ENCODE measurements at regions not wholly inside any gene's neighbourhood (a gene's known extent, or its start where the extent isn't known, plus 50 kb on each side); places are given as distances from the start of the nearest gene placed in this dataset.

DNA sequence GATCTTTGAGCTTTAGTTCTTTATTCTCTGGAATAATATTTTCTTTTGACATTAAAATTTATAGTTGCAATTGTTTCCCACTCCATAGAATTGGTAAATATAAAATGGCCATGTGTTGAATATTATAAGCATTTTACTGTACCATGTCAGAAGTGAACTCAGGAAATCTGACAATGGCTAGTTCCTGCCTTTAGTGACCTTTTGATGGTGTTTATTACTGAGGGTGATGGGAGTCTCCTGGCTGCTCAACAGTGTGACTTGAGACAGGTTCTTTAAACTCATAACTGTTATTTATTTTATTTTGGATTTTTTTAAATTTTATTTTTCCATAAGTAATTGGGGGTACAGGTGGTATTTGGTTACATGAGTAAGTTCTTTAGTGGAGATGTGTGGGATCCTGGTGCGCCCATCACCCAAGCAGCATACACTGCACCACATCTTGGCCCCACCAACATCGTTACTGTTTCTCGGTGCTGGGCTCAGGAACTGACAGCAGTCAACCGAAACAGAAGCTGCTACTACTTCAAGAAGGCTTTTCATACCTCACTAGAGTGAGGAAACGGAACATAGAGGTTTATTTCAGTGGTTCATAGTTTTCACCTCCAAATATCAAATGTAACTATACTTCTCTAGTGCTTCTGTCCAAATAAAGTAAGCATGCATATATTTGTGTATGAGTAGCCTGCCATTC is 90.4 kb downstream of the PLEKHG1 start:
- DNase-seq: no peak
- 82 to 93% methylated on average over 5 of the region's 5 CpGs for WGBS, 2 donors
- TF ChIP-seq, protein P1, sequence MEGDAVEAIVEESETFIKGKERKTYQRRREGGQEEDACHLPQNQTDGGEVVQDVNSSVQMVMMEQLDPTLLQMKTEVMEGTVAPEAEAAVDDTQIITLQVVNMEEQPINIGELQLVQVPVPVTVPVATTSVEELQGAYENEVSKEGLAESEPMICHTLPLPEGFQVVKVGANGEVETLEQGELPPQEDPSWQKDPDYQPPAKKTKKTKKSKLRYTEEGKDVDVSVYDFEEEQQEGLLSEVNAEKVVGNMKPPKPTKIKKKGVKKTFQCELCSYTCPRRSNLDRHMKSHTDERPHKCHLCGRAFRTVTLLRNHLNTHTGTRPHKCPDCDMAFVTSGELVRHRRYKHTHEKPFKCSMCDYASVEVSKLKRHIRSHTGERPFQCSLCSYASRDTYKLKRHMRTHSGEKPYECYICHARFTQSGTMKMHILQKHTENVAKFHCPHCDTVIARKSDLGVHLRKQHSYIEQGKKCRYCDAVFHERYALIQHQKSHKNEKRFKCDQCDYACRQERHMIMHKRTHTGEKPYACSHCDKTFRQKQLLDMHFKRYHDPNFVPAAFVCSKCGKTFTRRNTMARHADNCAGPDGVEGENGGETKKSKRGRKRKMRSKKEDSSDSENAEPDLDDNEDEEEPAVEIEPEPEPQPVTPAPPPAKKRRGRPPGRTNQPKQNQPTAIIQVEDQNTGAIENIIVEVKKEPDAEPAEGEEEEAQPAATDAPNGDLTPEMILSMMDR (IDR thresholded peaks at IDR 0.05): no peak
- no peak for TF ChIP-seq POLR2A (IDR thresholded peaks at IDR 0.05)
- no peaks in the 10 kb centered on the region for H3K9me3 ChIP-seq
- H3K4me3 ChIP-seq: no peak overlapping the region
- intact Hi-C loops (cut with DNase I; ENCODE audit: low total_unique reads): no loop called here
- no peaks in the 10 kb centered on the region for H3K27me3 ChIP-seq
- H3K27ac ChIP-seq: peak overlapping the region in 1 of 2 donors; percentile 3
- peaks cover 9% of the 10 kb centered on the region for H3K4me1 ChIP-seq
- H3K36me3 ChIP-seq (ENCODE audit: low read depth, missing control alignments): no peaks in the 10 kb centered on the region

DNA sequence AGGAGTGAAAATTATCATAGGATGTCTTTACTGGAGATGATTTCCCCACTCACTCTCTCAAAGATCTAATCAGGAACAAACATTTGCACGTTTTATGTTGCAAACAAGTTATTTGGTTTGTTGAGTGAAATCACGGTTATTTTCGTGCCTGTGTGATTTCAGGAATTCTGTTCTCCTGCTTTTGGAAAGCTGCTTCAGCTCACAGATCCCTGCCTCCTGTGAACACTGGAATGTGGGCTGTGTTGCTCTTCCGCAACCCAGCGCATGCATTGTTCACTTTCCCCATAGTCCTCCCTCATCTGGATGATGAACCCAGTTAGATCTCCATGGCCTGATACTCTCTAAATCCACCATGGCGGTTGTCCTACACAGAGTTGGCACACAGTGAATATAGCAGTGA is 91.0 kb downstream of the PLEKHG1 start:
- Histone ChIP-seq H3K4me1 (peaks cover 9% of the 10 kb centered on the region), H3K36me3 (ENCODE audit: low read depth, missing control alignments) (no peaks in the 10 kb centered on the region), H3K27me3 (no peaks in the 10 kb centered on the region), H3K4me3 (no peak overlapping the region), H3K9me3 (no peaks in the 10 kb centered on the region), H3K27ac (peak overlapping the region in 1 of 2 donors; percentile 3)
- intact Hi-C loops (cut with DNase I; ENCODE audit: low total_unique reads): no loop called here
- TF ChIP-seq, protein P1 (IDR thresholded peaks at IDR 0.05): no peak
- TF ChIP-seq POLR2A (IDR thresholded peaks at IDR 0.05): no peak
- WGBS, 2 donors: 73 to 86% methylated on average over 6 of the region's 6 CpGs
- DNase-seq: no peak

DNA sequence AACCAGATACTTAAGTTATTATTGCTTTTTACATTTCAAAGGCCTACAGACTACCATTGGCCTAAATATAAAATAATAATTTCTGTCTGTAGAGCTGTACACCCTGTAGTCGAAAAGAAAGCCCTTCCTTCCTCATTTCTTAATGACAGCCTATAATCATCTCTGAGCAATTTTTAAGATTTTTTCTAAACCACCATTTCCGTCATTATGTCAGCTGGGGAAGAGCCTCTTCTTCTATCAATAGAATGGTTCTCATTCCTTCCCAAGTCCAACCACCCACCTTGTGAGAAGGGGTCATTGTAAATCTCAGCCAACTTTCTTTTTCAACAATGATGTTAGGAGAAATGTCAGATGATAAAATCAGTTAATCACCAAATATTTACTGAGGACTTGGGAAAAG is 91.8 kb downstream of the PLEKHG1 start:
- Histone ChIP-seq H3K4me1 (peaks cover 4% of the 10 kb centered on the region), H3K4me3 (no peak overlapping the region), H3K9me3 (no peaks in the 10 kb centered on the region), H3K27me3 (no peaks in the 10 kb centered on the region), H3K36me3 (ENCODE audit: low read depth, missing control alignments) (no peaks in the 10 kb centered on the region), H3K27ac (peak overlapping the region in 1 of 2 donors; percentile 3)
- intact Hi-C loops (cut with DNase I; ENCODE audit: low total_unique reads): no loop called here
- DNase-seq: no peak
- TF ChIP-seq, protein P1 (IDR thresholded peaks at IDR 0.05): no peak
- no peak for TF ChIP-seq POLR2A (IDR thresholded peaks at IDR 0.05)
- WGBS, 2 donors: 68 to 86% methylated on average over 2 of the region's 2 CpGs

DNA sequence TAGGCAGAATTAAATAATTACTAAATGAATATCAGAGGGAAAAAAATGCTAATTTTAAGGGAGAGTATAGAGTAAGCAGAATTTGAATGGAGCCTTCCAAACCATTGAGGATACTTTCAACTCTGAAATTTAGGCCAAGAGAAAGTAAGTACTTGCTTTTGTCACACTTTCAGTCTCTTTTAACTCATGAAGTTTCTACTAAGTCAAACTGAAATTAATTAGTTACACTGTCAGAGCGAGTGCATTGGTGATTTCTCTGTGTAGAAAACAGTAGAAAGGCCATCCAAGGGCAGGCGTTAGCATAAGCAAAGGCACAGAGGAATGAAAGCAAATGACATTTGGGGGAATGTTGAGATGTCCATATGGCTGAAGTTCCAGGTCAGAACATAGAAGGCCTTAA is 92.9 kb downstream of the PLEKHG1 start:
- WGBS, 2 donors: 82 to 95% methylated on average over 2 of the region's 2 CpGs
- DNase-seq: no peak
- intact Hi-C loops (cut with DNase I; ENCODE audit: low total_unique reads): no loop called here
- Histone ChIP-seq H3K9me3 (no peaks in the 10 kb centered on the region), H3K4me3 (no peak overlapping the region), H3K27me3 (no peaks in the 10 kb centered on the region), H3K4me1 (peaks cover 4% of the 10 kb centered on the region), H3K36me3 (ENCODE audit: low read depth, missing control alignments) (no peaks in the 10 kb centered on the region), H3K27ac (peak overlapping the region in 1 of 2 donors; percentile 8)
- no peak for TF ChIP-seq POLR2A (IDR thresholded peaks at IDR 0.05)
- TF ChIP-seq, protein P1 (IDR thresholded peaks at IDR 0.05): no peak

DNA sequence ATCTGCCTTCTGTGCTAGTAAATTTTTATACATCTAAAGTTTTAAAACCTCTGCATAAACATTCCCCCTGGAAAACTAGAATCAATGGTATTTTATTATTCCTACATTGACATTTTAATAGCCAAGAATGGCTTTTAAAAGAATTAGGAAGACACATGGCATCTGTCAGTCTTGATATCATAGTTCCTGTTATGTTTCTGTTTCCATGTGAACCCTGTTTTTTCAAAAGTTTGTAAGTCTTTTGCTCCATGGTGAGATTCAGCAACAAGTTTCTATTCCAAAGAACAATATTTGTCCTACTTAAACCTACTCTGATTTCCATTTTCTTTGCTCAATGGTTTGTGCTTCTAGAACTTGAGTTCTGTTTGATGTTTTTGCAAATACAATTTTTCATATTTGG is 95.2 kb downstream of the PLEKHG1 start:
- intact Hi-C loops (cut with DNase I; ENCODE audit: low total_unique reads): no loop called here
- Histone ChIP-seq H3K27ac (no peak overlapping the region), H3K4me3 (no peak overlapping the region), H3K36me3 (ENCODE audit: low read depth, missing control alignments) (no peaks in the 10 kb centered on the region), H3K4me1 (no peaks in the 10 kb centered on the region), H3K27me3 (no peaks in the 10 kb centered on the region), H3K9me3 (no peaks in the 10 kb centered on the region)
- TF ChIP-seq POLR2A (IDR thresholded peaks at IDR 0.05): no peak
- TF ChIP-seq, protein P1 (IDR thresholded peaks at IDR 0.05): no peak
- DNase-seq: no peak

Data from testis (tissue), 2 donors.